Neural cell (in vitro differentiated cells): ENCODE measurements at regions not wholly inside any gene's neighbourhood (a gene's known extent, or its start where the extent isn't known, plus 50 kb on each side); places are given as distances from the start of the nearest gene placed in this dataset.
"Not testable (repeated sequence)": the region's sequence is repeated elsewhere in the genome, so short reads cannot be mapped to it uniquely, and the experiment has no call there.

Experiments
- H2AFZ ChIP-seq: fragments of 200-600, 300-800 bp; sonication (generic), shearing (Covaris generic); 2 replicates; pipeline ENCODE4 v1.6.0; 2014; ENCODE audit warnings: low read depth, mild to moderate bottlenecking, antibody characterized with exemption, low read length, moderate library complexity
- H3F3A ChIP-seq: fragments of 200-600 bp; shearing (Covaris generic); 2 replicates; pipeline ENCODE4 v1.6.1; 2016; ENCODE audit warnings: mild to moderate bottlenecking, moderate library complexity, mixed read lengths, antibody characterized with exemption, low read length; ENCODE audit not compliant: insufficient read depth, poor library complexity, severe bottlenecking
- H3K27ac ChIP-seq: fragments of 200-600, 300-800 bp; sonication (generic), shearing (Covaris generic); 2 replicates; pipeline ENCODE4 v1.5.1; 2014; ENCODE audit warnings: mild to moderate bottlenecking, low read length, moderate library complexity
- H3K27me3 ChIP-seq: fragments of 300-800, 200-600 bp; sonication (generic), shearing (Covaris generic); 2 replicates; pipeline ENCODE4 v1.6.0; 2014; ENCODE audit warnings: mild to moderate bottlenecking, low read depth, low read length, moderate library complexity; ENCODE audit not compliant: insufficient read depth
- H3K36me3 ChIP-seq: fragments of 300-800, 200-600 bp; sonication (generic), shearing (Covaris generic); 2 replicates; pipeline ENCODE4 v1.5.1; 2014; ENCODE audit warnings: mild to moderate bottlenecking, antibody characterized with exemption, low read length, moderate library complexity; ENCODE audit not compliant: insufficient read depth
- H3K4me2 ChIP-seq: fragments of 300-800, 200-600 bp; sonication (generic), shearing (Covaris generic); 2 replicates; pipeline ENCODE4 v1.6.0; 2014; ENCODE audit warnings: mild to moderate bottlenecking, low read length
- H3K4me3 ChIP-seq: fragments of 300-800, 200-600 bp; sonication (generic), shearing (Covaris generic); 2 replicates; pipeline ENCODE4 v1.5.1; 2014; ENCODE audit warnings: mild to moderate bottlenecking, low read length, moderate library complexity
- H3K79me2 ChIP-seq: fragments of 200-600 bp; shearing (Covaris generic); replicated peaks from 2 replicates; pipeline ENCODE4 v1.6.0; 2014; ENCODE audit warnings: mild to moderate bottlenecking, low read length, moderate library complexity; ENCODE audit not compliant: insufficient read depth
- H3K9ac ChIP-seq: fragments of 300-800, 200-600 bp; sonication (generic), shearing (Covaris generic); 2 replicates; pipeline ENCODE4 v1.6.1; 2016; ENCODE audit warnings: mild to moderate bottlenecking, low read length, mixed read lengths
- H3K9me2 ChIP-seq: fragments of 200-600 bp; shearing (Covaris generic); 2 replicates; pipeline ENCODE4 v1.6.1; 2016; ENCODE audit warnings: mild to moderate bottlenecking, low read length, mixed read lengths; ENCODE audit not compliant: insufficient read depth
- H3K9me3 ChIP-seq: fragments of 200-600, 300-800 bp; sonication (generic), shearing (Covaris generic); 2 replicates; pipeline ENCODE4 v1.6.1; 2016; ENCODE audit warnings: mild to moderate bottlenecking, mixed run types, low read length, moderate library complexity, mixed read lengths
- H4K20me1 ChIP-seq: fragments of 200-600 bp; shearing (Covaris generic); 2 replicates; pipeline ENCODE4 v1.6.1; 2016; ENCODE audit warnings: mild to moderate bottlenecking, mixed run types; ENCODE audit not compliant: insufficient read depth
- CTCF ChIP-seq: fragments of 450-650 bp; IDR thresholded peaks from 2 replicates; pipeline ENCODE4 v1.5.1; 2014; ENCODE audit warnings: antibody characterized with exemption, mild to moderate bottlenecking, moderate library complexity; ENCODE audit not compliant: poor library complexity, severe bottlenecking
- EP300 ChIP-seq: fragments of 450-650 bp; conservative IDR thresholded peaks from 2 replicates; pipeline ENCODE4 v1.6.1; 2014; ENCODE audit warnings: antibody characterized with exemption, mild to moderate bottlenecking, moderate library complexity; ENCODE audit not compliant: poor library complexity, severe bottlenecking
- EZH2 ChIP-seq: fragments of 200-600, 300-800 bp; shearing (Covaris generic), sonication (generic); IDR thresholded peaks from 2 replicates; pipeline ENCODE4 v1.6.1; 2014; ENCODE audit warnings: antibody characterized with exemption, low read length, borderline replicate concordance, mild to moderate bottlenecking; ENCODE audit not compliant: insufficient read depth, poor library complexity, severe bottlenecking
- MXI1 ChIP-seq: fragments of 450-650 bp; conservative IDR thresholded peaks from 2 replicates; pipeline ENCODE4 v1.6.1; 2014; ENCODE audit warnings: antibody characterized with exemption, mild to moderate bottlenecking; ENCODE audit not compliant: poor library complexity, severe bottlenecking
- POLR2AphosphoS5 ChIP-seq: IDR thresholded peaks from 2 replicates; pipeline ENCODE4 v1.6.1; 2012
- RAD21 ChIP-seq: fragments of 450-650 bp; conservative IDR thresholded peaks from 2 replicates; pipeline ENCODE4 v1.6.1; 2014; ENCODE audit warnings: antibody characterized with exemption, mild to moderate bottlenecking, moderate library complexity
- REST ChIP-seq: IDR thresholded peaks from 2 replicates; pipeline ENCODE4 v1.6.1; 2012; ENCODE audit warnings: borderline replicate concordance
- SMC3 ChIP-seq: fragments of 450-650 bp; conservative IDR thresholded peaks from 2 replicates; pipeline ENCODE4 v1.6.1; 2014; ENCODE audit warnings: antibody characterized with exemption, mild to moderate bottlenecking, moderate library complexity; ENCODE audit not compliant: poor library complexity
- TAF1 ChIP-seq: IDR thresholded peaks from 2 replicates; pipeline ENCODE4 v1.6.1; 2012; ENCODE audit warnings: low read depth

GRCh38 chr5:74971947-74972460 is 80.4 kb downstream of the GCNT4 start:
- Histone ChIP-seq H3K4me3 (no peak overlapping the region), H3K27me3 (no peaks in the 10 kb centered on the region), H3K36me3 (no peaks in the 10 kb centered on the region), H3K79me2 (no peaks in the 10 kb centered on the region), H2AFZ (no peak overlapping the region), H3K4me2 (no peak overlapping the region), H3K9ac (no peak overlapping the region), H3K9me3 (no peaks in the 10 kb centered on the region), H4K20me1 (no peaks in the 10 kb centered on the region), H3K27ac (no peak overlapping the region), H3K9me2 (no peaks in the 10 kb centered on the region), H3F3A (no peaks in the 10 kb centered on the region)
- no peak for TF ChIP-seq POLR2AphosphoS5
- no peak for TF ChIP-seq CTCF
- TF ChIP-seq EZH2, result no peak
- no peak for TF ChIP-seq REST
- no peak for TF ChIP-seq SMC3
- TF ChIP-seq RAD21, result no peak
- no peak for TF ChIP-seq TAF1
- TF ChIP-seq EP300, result no peak
- no peak for TF ChIP-seq MXI1

GRCh38 chr5:74970891-74971290 is 81.5 kb downstream of the GCNT4 start:
- not testable (repeated sequence) for H3K79me2 ChIP-seq, H3K27me3 ChIP-seq, H3K9me2 ChIP-seq, H3K9me3 ChIP-seq, H2AFZ ChIP-seq, H3K27ac ChIP-seq, H4K20me1 ChIP-seq, H3F3A ChIP-seq, H3K9ac ChIP-seq, H3K4me2 ChIP-seq, H3K4me3 ChIP-seq, H3K36me3 ChIP-seq

GRCh38 chr5:74969726-74970125 is 82.6 kb downstream of the GCNT4 start:
- H3K9ac ChIP-seq, result no peak overlapping the region

More at GRCh38 chr5:74969726-74970125, 82.6 kb downstream of the GCNT4 start:
- no peak overlapping the region for H2AFZ ChIP-seq
- no peaks in the 10 kb centered on the region for H4K20me1 ChIP-seq
- no peak overlapping the region for H3K4me3 ChIP-seq
- no peaks in the 10 kb centered on the region for H3K9me3 ChIP-seq
- no peak overlapping the region for H3K4me2 ChIP-seq
- no peaks in the 10 kb centered on the region for H3K9me2 ChIP-seq
- H3F3A ChIP-seq, result no peaks in the 10 kb centered on the region
- H3K36me3 ChIP-seq, result no peaks in the 10 kb centered on the region
- TF ChIP-seq EZH2, result no peak
- no peak for TF ChIP-seq SMC3
- no peak for TF ChIP-seq TAF1
- no peak for TF ChIP-seq MXI1
- no peak for TF ChIP-seq CTCF
- no peak for TF ChIP-seq RAD21
- no peak for TF ChIP-seq EP300
- no peak for TF ChIP-seq POLR2AphosphoS5
- no peak for TF ChIP-seq REST
- H3K27ac ChIP-seq, result no peak overlapping the region
- no peaks in the 10 kb centered on the region for H3K27me3 ChIP-seq
- H3K79me2 ChIP-seq, result no peaks in the 10 kb centered on the region
